AG09319 (cell line): ENCODE measurements at regions not wholly inside any gene's neighbourhood (a gene's known extent, or its start where the extent isn't known, plus 50 kb on each side); places are given as distances from the start of the nearest gene placed in this dataset.
"Not testable (repeated sequence)": the region's sequence is repeated elsewhere in the genome, so short reads cannot be mapped to it uniquely, and the experiment has no call there.

ENCODE experiments used
- DNase-seq: peaks from one replicate; pipeline ENCODE4 v3.0.0-alpha.2; 2010; ENCODE audit warnings: low read depth; ENCODE audit errors: extremely low read depth
- CTCF ChIP-seq: IDR thresholded peaks from 2 replicates; pipeline ENCODE4 v1.5.1; 2011; ENCODE audit warnings: low read depth, mild to moderate bottlenecking, inconsistent platforms, low read length, moderate library complexity

GRCh38 chr16:26708428-26708827 lies 358.3 kb upstream of the C16orf82 start:
- DNase-seq: no peak
- TF ChIP-seq CTCF: no peak

DNA sequence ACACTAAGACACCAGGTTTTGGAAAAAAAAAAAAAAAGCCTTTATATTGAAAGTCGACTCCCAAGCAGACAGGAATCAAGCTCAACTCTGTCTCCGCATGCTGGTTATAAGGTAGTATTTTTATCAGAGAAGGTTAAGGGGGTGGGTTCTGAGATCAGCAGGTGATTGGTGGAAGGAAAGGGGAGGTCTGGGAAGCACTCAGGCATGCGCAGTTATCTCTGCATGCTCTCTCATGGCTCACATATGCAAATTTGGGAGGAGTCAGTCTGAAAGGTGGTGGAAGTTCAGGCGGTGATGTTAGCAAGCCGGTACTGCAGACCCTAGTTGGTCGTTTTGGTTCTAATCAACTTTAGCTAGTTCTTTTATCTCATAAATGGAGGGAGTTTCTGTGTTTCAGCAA lies 357.6 kb upstream of the C16orf82 start:
- no peak for DNase-seq
- TF ChIP-seq CTCF: no peak

GRCh38 chr16:26709754-26710153 lies 357.0 kb upstream of the C16orf82 start:
- DNase-seq: no peak
- TF ChIP-seq CTCF: no peak

DNA sequence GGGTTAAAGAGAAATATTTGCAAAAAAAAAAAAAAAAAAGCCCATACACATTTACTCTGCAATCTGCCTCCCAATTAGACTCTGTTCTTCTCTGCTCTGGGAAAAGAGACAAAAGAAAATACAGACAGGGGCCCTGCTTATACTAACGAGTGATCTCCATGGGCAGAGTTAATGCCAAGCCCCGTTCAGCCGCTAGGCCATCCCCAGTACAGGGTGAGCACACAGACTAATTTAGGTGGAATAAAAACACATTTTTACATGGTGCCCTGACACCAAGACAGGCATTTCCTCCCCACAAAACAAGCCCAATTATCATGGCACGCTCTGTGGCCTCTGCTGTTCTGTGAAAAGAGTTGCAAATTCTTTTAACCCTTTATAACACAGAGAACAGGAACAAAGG lies 356.3 kb upstream of the C16orf82 start:
- TF ChIP-seq CTCF: no peak

DNA sequence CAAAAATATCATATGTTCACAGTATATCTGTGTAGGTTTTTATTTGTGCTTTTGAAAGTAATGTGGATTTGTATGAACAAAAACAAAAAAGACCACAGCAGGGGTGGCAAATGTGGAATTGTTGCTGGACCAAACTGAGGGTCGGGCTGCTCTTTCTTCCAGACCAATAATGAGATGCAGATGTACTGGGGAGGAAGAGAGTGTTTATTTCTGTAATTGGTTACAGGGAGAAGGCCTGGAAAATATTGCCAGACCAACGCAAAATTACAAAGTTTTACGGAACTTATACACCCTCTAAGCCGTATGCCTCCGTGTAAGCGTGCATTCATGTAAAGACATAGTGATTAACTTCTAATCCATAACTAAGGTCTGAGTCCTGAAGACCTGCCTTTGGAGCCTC lies 353.9 kb upstream of the C16orf82 start:
- DNase-seq: no peak
- no peak for TF ChIP-seq CTCF

More for the DNA sequence above, 356.3 kb upstream of the C16orf82 start:
- no peak for DNase-seq

DNA sequence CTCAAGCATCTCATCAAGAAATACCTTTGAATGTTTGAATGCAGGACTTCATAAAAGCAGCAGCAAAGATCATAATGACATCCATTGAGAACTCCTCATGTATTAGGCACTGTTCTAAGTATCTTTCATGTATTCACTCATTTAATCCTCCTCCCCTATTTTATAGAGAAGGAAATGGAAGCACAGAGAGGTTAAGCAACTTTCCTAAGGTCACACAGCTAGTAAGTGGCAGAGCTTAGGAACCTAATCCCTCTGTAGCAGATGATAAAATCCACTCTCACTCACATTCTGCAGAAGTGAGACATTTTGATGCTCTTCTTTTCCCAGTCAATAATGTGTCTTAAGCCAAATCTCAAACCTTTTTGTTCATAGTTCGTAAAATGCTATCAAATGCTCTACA lies 350.8 kb upstream of the C16orf82 start:
- DNase-seq: no peak
- no peak for TF ChIP-seq CTCF

GRCh38 chr16:26717826-26718225 lies 348.9 kb upstream of the C16orf82 start:
- no peak for DNase-seq
- no peak for TF ChIP-seq CTCF

- no peak for TF ChIP-seq CTCF
- no peak for DNase-seq
These were observed 345.4 kb upstream of the C16orf82 start for GRCh38 chr16:26721290-26721689.

DNA sequence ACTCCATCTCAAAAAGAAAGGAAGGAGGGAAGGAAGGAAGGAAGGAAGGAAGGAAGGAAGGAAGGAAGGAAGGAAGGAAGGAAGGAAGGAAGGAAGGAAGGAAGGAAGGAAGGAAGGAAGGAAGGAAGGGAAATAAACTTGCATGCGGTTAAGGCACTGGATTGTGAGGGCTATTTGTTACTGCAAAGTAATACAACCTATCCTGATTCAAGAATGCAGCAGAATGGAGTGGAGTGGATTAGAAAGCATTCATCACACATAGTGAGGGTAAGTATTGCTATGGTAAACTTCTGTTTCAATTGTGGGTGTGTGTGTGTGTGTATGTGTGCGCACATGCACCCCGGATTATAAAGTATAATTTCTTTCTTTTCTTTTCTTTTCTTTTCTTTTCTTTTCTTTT lies 344.8 kb upstream of the C16orf82 start:
- not testable (repeated sequence) for DNase-seq
